ENCODE measurements at regions not wholly inside any gene's neighbourhood (a gene's known extent, or its start where the extent isn't known, plus 50 kb on each side); places are given as distances from the start of the nearest gene placed in this dataset.

DNA sequence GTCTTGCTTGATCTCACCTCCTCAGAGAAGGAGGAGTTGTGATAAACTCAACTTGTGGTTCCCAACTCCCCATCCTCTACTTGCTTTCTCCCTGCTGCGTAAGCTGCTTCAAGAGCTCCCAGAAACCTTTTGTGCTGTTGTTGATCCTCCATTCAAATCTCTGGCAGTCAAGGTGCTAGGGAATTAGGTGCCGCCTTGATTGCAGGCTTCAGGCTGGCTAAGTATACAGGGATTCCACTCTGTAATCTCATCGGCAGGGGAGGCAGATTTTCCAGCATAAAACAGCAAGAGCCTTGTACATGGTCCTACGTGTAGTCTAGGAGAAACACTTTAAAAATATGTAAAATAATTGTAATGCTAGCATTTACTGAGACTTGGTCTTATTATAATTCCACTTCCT is 116.2 kb upstream of the DDX18 start:
- FAIRE-seq (no peak), DNase-seq (ENCODE audit: low read depth, low spot score) (no peak)
- intact Hi-C loops (cut with micrococcal nuclease) (no loop called here), dilution Hi-C loops (cut with MboI; ENCODE audit: extremely low pct_ligation_motif_present, low sequenced_read_pairs) (no loop called here)
- H3K4me1 ChIP-seq (ENCODE audit: control insufficient read depth, extremely low read depth, insufficient read depth, low read length), result no peaks in the 10 kb centered on the region
- H3K9me1 ChIP-seq (replicated peaks; ENCODE audit: control insufficient read depth, extremely low read depth, insufficient read depth, low read length), result no peaks in the 10 kb centered on the region
- H3K4me3 ChIP-seq (replicated peaks in 1 of 3; ENCODE audit: insufficient read depth in 1 of 3, low read depth in 1 of 3, low read length in 3 of 3), result no peak overlapping the region
- H3K9me3 ChIP-seq (replicated peaks; ENCODE audit: control insufficient read depth, insufficient read depth, low read length), result peaks cover 3% of the 10 kb centered on the region
- TF ChIP-seq, protein P1, sequence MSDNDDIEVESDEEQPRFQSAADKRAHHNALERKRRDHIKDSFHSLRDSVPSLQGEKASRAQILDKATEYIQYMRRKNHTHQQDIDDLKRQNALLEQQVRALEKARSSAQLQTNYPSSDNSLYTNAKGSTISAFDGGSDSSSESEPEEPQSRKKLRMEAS (IDR thresholded peaks at IDR 0.05; ENCODE audit: insufficient read depth, insufficient read length), result no peak
- H3K4me2 ChIP-seq (ENCODE audit: insufficient read depth, low read length), result no peak overlapping the region
- ChIA-PET CTCF (no interaction called here), POLR2A (no interaction called here)
- no peak overlapping the region for H3K9ac ChIP-seq (replicated peaks; ENCODE audit: extremely low read depth, insufficient read depth, low read length)
- no peaks in the 10 kb centered on the region for H3K79me2 ChIP-seq (ENCODE audit: control insufficient read depth, insufficient read depth, low read length)
- no peaks in the 10 kb centered on the region for H4K20me1 ChIP-seq (replicated peaks; ENCODE audit: control insufficient read depth, extremely low read depth, insufficient read depth, low read length)
- no peaks in the 10 kb centered on the region for H3K27me3 ChIP-seq (ENCODE audit: control insufficient read depth in 2 of 2, insufficient read depth in 2 of 2, low read length in 2 of 2)
- BruUV-seq (replicated peaks), result no TSS peak
- H3K27ac ChIP-seq (ENCODE audit: insufficient read depth, low read depth, low read length), result no peak overlapping the region
- H3K36me3 ChIP-seq (ENCODE audit: control insufficient read depth in 2 of 2, extremely low read depth in 1 of 2, insufficient read depth in 2 of 2, low read length in 2 of 2), result no peaks in the 10 kb centered on the region
- H2AFZ ChIP-seq (ENCODE audit: low read depth, low read length), result no peak overlapping the region

DNA sequence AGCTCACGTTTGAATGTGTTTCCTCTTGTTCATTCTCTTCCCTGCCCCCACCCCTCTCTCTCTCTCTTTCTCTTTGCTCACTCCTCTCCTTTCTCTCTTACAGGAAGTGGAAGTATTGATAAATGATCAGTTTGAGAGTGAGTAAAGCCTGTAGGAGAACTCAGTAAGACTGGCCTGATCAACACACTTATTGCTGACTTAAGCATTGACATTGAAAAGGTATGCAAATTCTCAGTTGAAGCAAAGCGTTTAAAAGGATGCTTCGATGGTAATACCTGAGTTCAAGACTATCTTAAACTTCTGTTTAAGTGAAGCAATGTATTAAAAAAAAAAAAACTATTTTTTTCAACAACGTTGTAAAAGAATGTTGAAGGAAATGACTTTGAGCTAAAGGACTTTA is 115.7 kb upstream of the DDX18 start:
- no TSS peak for BruUV-seq (replicated peaks)
- TF ChIP-seq GATA2 (IDR thresholded peaks at IDR 0.05; ENCODE audit: insufficient read depth, insufficient read length, low read depth, low read length), result no peak
- Histone ChIP-seq H4K20me1 (replicated peaks; ENCODE audit: control insufficient read depth, extremely low read depth, insufficient read depth, low read length) (no peaks in the 10 kb centered on the region), H3K4me2 (ENCODE audit: insufficient read depth, low read length) (no peak overlapping the region), H3K9me1 (replicated peaks; ENCODE audit: control insufficient read depth, extremely low read depth, insufficient read depth, low read length) (no peaks in the 10 kb centered on the region), H3K4me1 (ENCODE audit: control insufficient read depth, extremely low read depth, insufficient read depth, low read length) (no peaks in the 10 kb centered on the region), H3K9me3 (replicated peaks; ENCODE audit: control insufficient read depth, insufficient read depth, low read length) (peaks cover 3% of the 10 kb centered on the region), H3K79me2 (ENCODE audit: control insufficient read depth, insufficient read depth, low read length) (no peaks in the 10 kb centered on the region), H3K27ac (ENCODE audit: insufficient read depth, low read depth, low read length) (no peak overlapping the region), H3K4me3 (replicated peaks in 1 of 3; ENCODE audit: insufficient read depth in 1 of 3, low read depth in 1 of 3, low read length in 3 of 3) (no peak overlapping the region), H3K9ac (replicated peaks; ENCODE audit: extremely low read depth, insufficient read depth, low read length) (no peak overlapping the region), H3K36me3 (ENCODE audit: control insufficient read depth in 2 of 2, extremely low read depth in 1 of 2, insufficient read depth in 2 of 2, low read length in 2 of 2) (no peaks in the 10 kb centered on the region), H3K27me3 (ENCODE audit: control insufficient read depth in 2 of 2, insufficient read depth in 2 of 2, low read length in 2 of 2) (no peaks in the 10 kb centered on the region), H2AFZ (ENCODE audit: low read depth, low read length) (no peak overlapping the region)
- FAIRE-seq (no peak), DNase-seq (ENCODE audit: low read depth, low spot score) (no peak)
- dilution Hi-C loops (cut with MboI; ENCODE audit: extremely low pct_ligation_motif_present, low sequenced_read_pairs), result no loop called here
- intact Hi-C loops (cut with micrococcal nuclease), result no loop called here
- ChIA-PET CTCF (no interaction called here), POLR2A (no interaction called here)
